Skeletal muscle tissue (tissue), 3 donors: ENCODE measurements at regions not wholly inside any gene's neighbourhood (a gene's known extent, or its start where the extent isn't known, plus 50 kb on each side); places are given as distances from the start of the nearest gene placed in this dataset.

ENCODE experiments used
- H3K27ac ChIP-seq: one replicate; pipeline ENCODE4 v1.7.0; 2013; ENCODE audit warnings: mild to moderate bottlenecking, low read depth, low read length, inconsistent platforms
- H3K27me3 ChIP-seq, 3 donors: one replicate each; pipeline ENCODE4 v1.7.0; 2013; ENCODE audit warnings: low read length in 3 of 3; ENCODE audit not compliant: control insufficient read depth in 3 of 3, insufficient read depth in 3 of 3
- H3K36me3 ChIP-seq, 3 donors: one replicate each; pipeline ENCODE4 v1.7.0; 2013; ENCODE audit warnings: low read length in 3 of 3; ENCODE audit not compliant: control insufficient read depth in 3 of 3, insufficient read depth in 3 of 3
- H3K4me1 ChIP-seq, 3 donors: one replicate each; pipeline ENCODE4 v1.7.0; 2013; ENCODE audit warnings: low read length in 3 of 3, mild to moderate bottlenecking in 3 of 3; ENCODE audit not compliant: control insufficient read depth in 3 of 3, insufficient read depth in 3 of 3
- H3K4me3 ChIP-seq, 3 donors: one replicate each; pipeline ENCODE4 v1.7.0; 2013; ENCODE audit warnings: low read length in 3 of 3
- H3K9ac ChIP-seq, 3 donors: one replicate each; pipeline ENCODE4 v1.7.0; 2013; ENCODE audit warnings: low read length in 3 of 3, mild to moderate bottlenecking in 3 of 3, moderate library complexity in 2 of 3, low read depth in 1 of 3
- H3K9me3 ChIP-seq, 3 donors: one replicate each; pipeline ENCODE4 v1.7.0; 2013; ENCODE audit warnings: low read length in 3 of 3; ENCODE audit not compliant: control insufficient read depth in 3 of 3
- donor health status: Osteomylitis.

GRCh38 chr6:168221497-168222079 is 98.0 kb downstream of the DACT2 start:
- Histone ChIP-seq H3K9ac (no peak overlapping the region), H3K9me3 (no peaks in the 10 kb centered on the region), H3K27me3 (peaks cover 8 to 19% (median 8%) of the 10 kb centered on the region in 3 donors), H3K27ac (no peak overlapping the region), H3K4me1 (peaks cover 3 to 18% (median 12%) of the 10 kb centered on the region in 3 donors), H3K36me3 (no peaks in the 10 kb centered on the region), H3K4me3 (no peak overlapping the region)

DNA sequence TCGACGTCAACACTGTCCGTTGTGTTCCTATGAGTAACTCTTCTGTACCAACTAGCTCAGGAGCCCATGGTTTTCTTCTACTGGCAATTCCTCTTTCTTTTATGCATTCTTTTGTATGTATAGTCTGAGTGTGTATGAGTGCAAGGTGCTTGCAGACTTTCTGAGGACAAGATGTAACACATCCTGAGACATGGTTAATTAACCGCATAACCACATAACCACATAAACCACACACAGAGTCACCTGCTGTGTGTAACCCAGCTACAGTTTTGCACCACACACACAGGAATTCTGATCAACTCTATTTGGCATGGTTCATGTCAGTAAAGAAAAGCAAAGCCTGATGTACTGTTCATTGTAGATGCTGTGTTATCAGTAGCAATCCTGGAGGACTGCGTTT is 98.6 kb downstream of the DACT2 start:
- peaks cover 3 to 14% (median 6%) of the 10 kb centered on the region in 3 donors for H3K4me1 ChIP-seq
- no peak overlapping the region for H3K9ac ChIP-seq
- H3K27me3 ChIP-seq: peaks cover 3 to 15% (median 4%) of the 10 kb centered on the region in 3 donors
- no peaks in the 10 kb centered on the region for H3K36me3 ChIP-seq
- H3K27ac ChIP-seq: no peak overlapping the region
- H3K4me3 ChIP-seq: no peak overlapping the region
- no peaks in the 10 kb centered on the region for H3K9me3 ChIP-seq

GRCh38 chr6:168219804-168220203 is 99.8 kb downstream of the DACT2 start:
- Histone ChIP-seq H3K9ac (no peak overlapping the region), H3K4me3 (no peak overlapping the region), H3K4me1 (peaks cover 3 to 12% (median 6%) of the 10 kb centered on the region in 3 donors), H3K36me3 (no peaks in the 10 kb centered on the region), H3K27me3 (peaks cover 0 to 15% (median 6%) of the 10 kb centered on the region in 3 donors), H3K9me3 (no peaks in the 10 kb centered on the region), H3K27ac (no peak overlapping the region)

GRCh38 chr6:168218785-168219566 is 100.6 kb downstream of the DACT2 start:
- no peaks in the 10 kb centered on the region for H3K36me3 ChIP-seq
- H3K27me3 ChIP-seq: peaks cover 0 to 15% (median 6%) of the 10 kb centered on the region in 3 donors
- no peak overlapping the region for H3K27ac ChIP-seq
- peaks cover 3 to 12% (median 6%) of the 10 kb centered on the region in 3 donors for H3K4me1 ChIP-seq
- H3K9ac ChIP-seq: no peak overlapping the region
- H3K4me3 ChIP-seq: no peak overlapping the region
- H3K9me3 ChIP-seq: no peaks in the 10 kb centered on the region

GRCh38 chr6:168217880-168218537 is 101.6 kb downstream of the DACT2 start:
- no peak overlapping the region for H3K27ac ChIP-seq
- no peaks in the 10 kb centered on the region for H3K36me3 ChIP-seq
- H3K9ac ChIP-seq: no peak overlapping the region
- peaks cover 3 to 12% (median 6%) of the 10 kb centered on the region in 3 donors for H3K4me1 ChIP-seq
- no peak overlapping the region for H3K4me3 ChIP-seq
- H3K9me3 ChIP-seq: no peaks in the 10 kb centered on the region
- peaks cover 0 to 11% (median 6%) of the 10 kb centered on the region in 3 donors for H3K27me3 ChIP-seq

- Histone ChIP-seq H3K27me3 (peaks cover 0 to 11% (median 6%) of the 10 kb centered on the region in 3 donors), H3K4me1 (peaks cover 3 to 12% (median 6%) of the 10 kb centered on the region in 3 donors), H3K27ac (no peak overlapping the region), H3K4me3 (no peak overlapping the region), H3K9me3 (no peaks in the 10 kb centered on the region), H3K9ac (no peak overlapping the region), H3K36me3 (no peaks in the 10 kb centered on the region)
Observed at GRCh38 chr6:168217216-168217879, 102.2 kb downstream of the DACT2 start.

DNA sequence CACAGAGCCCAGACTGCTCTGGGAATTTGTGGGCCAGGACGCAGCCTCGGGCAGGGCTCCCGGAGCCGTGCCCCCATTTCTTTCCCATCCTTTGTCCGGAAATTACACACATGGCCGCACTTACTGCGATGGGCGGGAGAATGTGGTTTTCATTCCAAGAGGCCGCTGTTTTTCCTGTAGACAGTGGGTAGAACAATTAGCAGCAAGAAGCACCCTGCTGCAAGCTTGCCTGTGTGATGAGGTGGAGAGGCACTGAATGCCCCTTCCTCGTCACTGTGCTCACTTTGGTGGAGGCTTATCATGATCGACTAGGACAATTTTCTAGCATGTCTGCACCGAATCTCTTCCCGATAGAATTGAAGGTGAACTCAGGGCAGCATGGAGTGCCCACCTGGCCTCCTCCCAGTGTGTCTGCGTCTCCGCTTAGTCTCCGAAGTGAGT is 102.8 kb downstream of the DACT2 start:
- no peak overlapping the region for H3K4me3 ChIP-seq
- peaks cover 0 to 11% (median 6%) of the 10 kb centered on the region in 3 donors for H3K27me3 ChIP-seq
- H3K9ac ChIP-seq: no peak overlapping the region
- no peaks in the 10 kb centered on the region for H3K9me3 ChIP-seq
- H3K36me3 ChIP-seq: no peaks in the 10 kb centered on the region
- H3K4me1 ChIP-seq: peaks cover 3 to 12% (median 6%) of the 10 kb centered on the region in 3 donors
- H3K27ac ChIP-seq: no peak overlapping the region

DNA sequence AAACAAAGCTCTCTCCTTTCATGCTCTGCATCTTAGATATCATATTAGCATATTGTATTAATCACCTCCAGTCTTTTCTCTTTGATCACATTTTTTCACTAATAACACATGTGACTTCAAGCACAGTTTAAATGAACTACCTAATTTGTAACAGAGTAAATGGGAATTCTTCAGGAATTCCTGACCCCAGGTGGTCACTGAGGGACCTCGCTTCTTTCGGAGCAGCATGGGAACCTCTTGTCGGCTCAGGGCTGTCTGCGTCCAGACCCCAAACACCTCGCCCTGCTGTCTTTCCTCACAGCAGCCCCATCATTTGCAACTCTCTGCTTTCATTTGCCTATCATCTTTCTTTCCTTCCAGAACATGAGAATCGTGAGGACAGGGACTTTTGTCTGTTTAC is 103.5 kb downstream of the DACT2 start:
- Histone ChIP-seq H3K27me3 (peaks cover 0 to 11% (median 6%) of the 10 kb centered on the region in 3 donors), H3K4me1 (peaks cover 3 to 12% (median 6%) of the 10 kb centered on the region in 3 donors), H3K9ac (no peak overlapping the region), H3K27ac (no peak overlapping the region), H3K36me3 (no peaks in the 10 kb centered on the region), H3K4me3 (no peak overlapping the region), H3K9me3 (no peaks in the 10 kb centered on the region)

GRCh38 chr6:168215121-168215808 is 104.3 kb downstream of the DACT2 start:
- no peaks in the 10 kb centered on the region for H3K36me3 ChIP-seq
- no peak overlapping the region for H3K27ac ChIP-seq
- no peak overlapping the region for H3K4me3 ChIP-seq
- H3K4me1 ChIP-seq: peaks cover 3 to 12% (median 6%) of the 10 kb centered on the region in 3 donors
- peaks cover 0 to 11% (median 6%) of the 10 kb centered on the region in 3 donors for H3K27me3 ChIP-seq
- no peaks in the 10 kb centered on the region for H3K9me3 ChIP-seq
- no peak overlapping the region for H3K9ac ChIP-seq
